PC-9 (cell line): ENCODE measurements at regions not wholly inside any gene's neighbourhood (a gene's known extent, or its start where the extent isn't known, plus 50 kb on each side); places are given as distances from the start of the nearest gene placed in this dataset.

Experiments
- BruUV-seq: library from RNA; stranded (reverse); fragments of 400-500 nt; replicated peaks from 2 replicates; lab custom pipeline; 2021; lab: Mats Ljungman, UMichigan
- CTCF ChIA-PET: fragments of 300-600 bp; sonication (Branson Sonifier 250); formaldehyde crosslinking; loops from one replicate; lab custom pipeline; 2022; ENCODE audit warnings: antibody characterized with exemption; lab: Charles Lee
- POLR2A ChIA-PET: fragments of 300-600 bp; sonication (Branson Sonifier 250); formaldehyde crosslinking; loops from one replicate; lab custom pipeline; 2022; ENCODE audit warnings: antibody characterized with exemption; ENCODE audit not compliant: unreplicated experiment; lab: Charles Lee
- DNase-seq, 2 experiments: peaks; one replicate each; pipeline versions ENCODE4 v3.0.0 to v3.0.0-alpha.2; 2015 to 2022; ENCODE audit warnings: mixed read lengths in 1 of 2
- H2AFZ ChIP-seq: fragments of 200-600 bp; sonication (generic); 2 replicates; pipeline ENCODE4 v1.8.1; 2017; ENCODE audit warnings: antibody characterized with exemption
- H3F3A ChIP-seq: fragments of 200-600 bp; sonication (generic); 2 replicates; pipeline ENCODE4 v1.8.1; 2017; ENCODE audit warnings: antibody characterized with exemption, mild to moderate bottlenecking, low read depth; ENCODE audit not compliant: insufficient read depth
- H3K27ac ChIP-seq: fragments of 200-600 bp; sonication (generic); 2 replicates; pipeline ENCODE4 v1.6.1; 2016; ENCODE audit warnings: mixed run types
- H3K27me3 ChIP-seq: fragments of 200-600 bp; sonication (generic); 2 replicates; pipeline ENCODE4 v1.6.1; 2016; ENCODE audit warnings: low read depth, mixed run types; ENCODE audit not compliant: insufficient read depth
- H3K36me3 ChIP-seq: fragments of 200-600 bp; sonication (generic); 2 replicates; pipeline ENCODE4 v1.6.1; 2016; ENCODE audit warnings: low read depth, mixed run types
- H3K4me1 ChIP-seq: fragments of 200-600 bp; sonication (generic); replicated peaks from 2 replicates; pipeline ENCODE4 v1.6.1; 2016; ENCODE audit warnings: mixed run types; ENCODE audit not compliant: insufficient read depth
- H3K4me2 ChIP-seq: fragments of 200-600 bp; sonication (generic); 2 replicates; pipeline ENCODE4 v1.6.1; 2017; ENCODE audit warnings: mixed run types
- H3K4me3 ChIP-seq: fragments of 200-600 bp; sonication (generic); 2 replicates; pipeline ENCODE4 v1.6.1; 2016; ENCODE audit warnings: mixed run types
- H3K79me2 ChIP-seq: fragments of 200-600 bp; sonication (generic); 2 replicates; pipeline ENCODE4 v1.6.1; 2017; ENCODE audit warnings: low read depth, mixed run types
- H3K9me2 ChIP-seq: fragments of 200-600 bp; sonication (generic); 2 replicates; pipeline ENCODE4 v1.8.1; 2017; ENCODE audit warnings: mild to moderate bottlenecking; ENCODE audit not compliant: insufficient read depth
- H3K9me3 ChIP-seq: fragments of 200-600 bp; sonication (generic); 2 replicates; pipeline ENCODE4 v1.8.1; 2016; ENCODE audit warnings: low read depth; ENCODE audit not compliant: insufficient read depth
- H4K20me1 ChIP-seq: fragments of 200-600 bp; sonication (generic); 2 replicates; pipeline ENCODE4 v1.8.1; 2017; ENCODE audit not compliant: insufficient read depth
- EZH2 ChIP-seq: fragments of 200-600 bp; sonication (generic); IDR thresholded peaks from 2 replicates; pipeline ENCODE4 v1.8.0; 2017; ENCODE audit warnings: antibody characterized with exemption, low read depth
- intact Hi-C: fragments of 100-400 bp; cut with micrococcal nuclease; formaldehyde crosslinking; loops from one replicate; pipeline ENCODE4 v1.10.0; 2022; ENCODE audit not compliant: unreplicated experiment
- TF ChIP-seq, protein P1 (sequence below): fragments of 200-600 bp; sonication (generic); conservative IDR thresholded peaks from 2 replicates; pipeline ENCODE4 v1.6.1; 2017; ENCODE audit warnings: mixed run types, antibody characterized with exemption, mild to moderate bottlenecking, moderate library complexity

GRCh38 chr13:111973186-111973585 is 93.8 kb upstream of the SOX1 start:
- ChIA-PET POLR2A (no interaction called here), CTCF (no interaction called here)
- Histone ChIP-seq H3K4me2 (no peak overlapping the region), H4K20me1 (no peaks in the 10 kb centered on the region), H3K27ac (no peak overlapping the region), H2AFZ (no peak overlapping the region), H3K9me3 (peaks cover 9% of the 10 kb centered on the region), H3F3A (peaks cover 19% of the 10 kb centered on the region), H3K79me2 (no peaks in the 10 kb centered on the region), H3K4me1 (no peaks in the 10 kb centered on the region), H3K27me3 (peaks cover 82% of the 10 kb centered on the region), H3K9me2 (no peaks in the 10 kb centered on the region), H3K4me3 (no peak overlapping the region), H3K36me3 (no peaks in the 10 kb centered on the region)
- no TSS peak for BruUV-seq
- intact Hi-C loops = no loop called here
- DNase-seq = no peak
- TF ChIP-seq EZH2 = no peak
- TF ChIP-seq, protein P1, sequence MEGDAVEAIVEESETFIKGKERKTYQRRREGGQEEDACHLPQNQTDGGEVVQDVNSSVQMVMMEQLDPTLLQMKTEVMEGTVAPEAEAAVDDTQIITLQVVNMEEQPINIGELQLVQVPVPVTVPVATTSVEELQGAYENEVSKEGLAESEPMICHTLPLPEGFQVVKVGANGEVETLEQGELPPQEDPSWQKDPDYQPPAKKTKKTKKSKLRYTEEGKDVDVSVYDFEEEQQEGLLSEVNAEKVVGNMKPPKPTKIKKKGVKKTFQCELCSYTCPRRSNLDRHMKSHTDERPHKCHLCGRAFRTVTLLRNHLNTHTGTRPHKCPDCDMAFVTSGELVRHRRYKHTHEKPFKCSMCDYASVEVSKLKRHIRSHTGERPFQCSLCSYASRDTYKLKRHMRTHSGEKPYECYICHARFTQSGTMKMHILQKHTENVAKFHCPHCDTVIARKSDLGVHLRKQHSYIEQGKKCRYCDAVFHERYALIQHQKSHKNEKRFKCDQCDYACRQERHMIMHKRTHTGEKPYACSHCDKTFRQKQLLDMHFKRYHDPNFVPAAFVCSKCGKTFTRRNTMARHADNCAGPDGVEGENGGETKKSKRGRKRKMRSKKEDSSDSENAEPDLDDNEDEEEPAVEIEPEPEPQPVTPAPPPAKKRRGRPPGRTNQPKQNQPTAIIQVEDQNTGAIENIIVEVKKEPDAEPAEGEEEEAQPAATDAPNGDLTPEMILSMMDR = no peak

DNA sequence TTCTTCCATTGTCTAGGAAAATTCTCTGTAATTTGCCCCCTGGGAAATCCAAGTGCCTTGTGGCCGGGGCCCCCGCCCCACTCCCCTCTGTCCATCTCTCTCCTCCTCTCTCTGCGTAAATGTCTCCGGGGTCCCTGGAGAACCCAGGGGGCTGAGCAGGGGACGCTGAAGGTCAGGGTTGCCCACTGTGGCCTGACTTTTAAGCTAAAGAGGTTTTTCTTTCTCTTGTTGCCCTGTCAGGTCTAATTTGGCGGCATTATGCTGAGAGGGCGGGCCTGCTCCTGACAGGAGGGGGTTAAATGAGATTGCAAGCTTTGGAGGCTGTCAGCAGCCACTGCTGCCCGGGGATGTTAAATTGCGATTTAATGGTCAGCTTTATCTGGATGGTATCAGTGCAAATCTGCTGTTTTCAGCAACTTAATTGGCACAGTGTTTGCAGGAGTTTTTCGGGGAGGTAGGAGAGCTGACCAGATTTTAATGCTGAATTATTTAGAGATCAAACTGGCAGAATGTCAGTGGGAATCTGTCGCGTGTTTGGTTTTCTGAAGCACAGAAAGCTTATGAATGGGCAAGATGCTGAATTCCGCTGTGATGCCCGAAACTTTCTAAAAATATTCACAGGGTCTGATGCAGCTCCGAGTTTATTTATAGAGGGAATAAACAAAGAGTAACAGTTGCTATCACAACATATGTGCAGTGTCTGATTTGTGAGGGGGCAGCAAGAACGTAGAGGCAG is 93.2 kb upstream of the SOX1 start:
- Histone ChIP-seq H4K20me1 (no peaks in the 10 kb centered on the region), H3K4me1 (no peaks in the 10 kb centered on the region), H3K36me3 (no peaks in the 10 kb centered on the region), H3K27me3 (peaks cover 82% of the 10 kb centered on the region), H3K9me2 (no peaks in the 10 kb centered on the region), H3K4me3 (no peak overlapping the region), H3K9me3 (peaks cover 9% of the 10 kb centered on the region), H3K27ac (no peak overlapping the region), H3K79me2 (no peaks in the 10 kb centered on the region), H2AFZ (no peak overlapping the region), H3K4me2 (no peak overlapping the region), H3F3A (peaks cover 19% of the 10 kb centered on the region)
- intact Hi-C loops = no loop called here
- TF ChIP-seq EZH2 = no peak
- TF ChIP-seq, protein P1 = no peak
- DNase-seq = no peak
- ChIA-PET POLR2A (no interaction called here), CTCF (no interaction called here)
- no TSS peak for BruUV-seq

DNA sequence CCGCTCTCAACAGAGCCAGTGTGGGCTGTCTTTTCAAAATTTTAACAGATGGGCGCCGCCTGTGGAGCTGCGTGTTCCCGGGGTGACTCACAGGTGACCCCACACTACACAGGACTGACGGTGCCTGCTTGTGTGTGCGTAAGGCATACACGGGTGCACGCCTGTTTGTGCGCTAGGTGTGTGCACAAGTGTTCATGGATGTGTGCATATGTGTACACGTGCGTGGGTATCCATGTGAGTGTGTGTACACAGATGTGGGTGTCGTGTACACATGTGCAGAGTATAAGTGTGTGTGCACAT is 92.7 kb upstream of the SOX1 start:
- intact Hi-C loops = no loop called here
- no peak for TF ChIP-seq EZH2
- TF ChIP-seq, protein P1 = no peak
- DNase-seq = no peak

More for the DNA sequence above, 92.7 kb upstream of the SOX1 start:
- H2AFZ ChIP-seq = no peak overlapping the region
- H3K27ac ChIP-seq = no peak overlapping the region
- POLR2A ChIA-PET = no interaction called here
- CTCF ChIA-PET = no interaction called here
- H3K79me2 ChIP-seq = no peaks in the 10 kb centered on the region
- no peaks in the 10 kb centered on the region for H3K4me1 ChIP-seq
- H3K4me3 ChIP-seq = no peak overlapping the region
- no TSS peak for BruUV-seq
- H3K36me3 ChIP-seq = no peaks in the 10 kb centered on the region
- H4K20me1 ChIP-seq = no peaks in the 10 kb centered on the region
- H3K27me3 ChIP-seq = peaks cover 82% of the 10 kb centered on the region
- H3F3A ChIP-seq = peaks cover 19% of the 10 kb centered on the region
- no peak overlapping the region for H3K4me2 ChIP-seq
- H3K9me2 ChIP-seq = no peaks in the 10 kb centered on the region
- peaks cover 9% of the 10 kb centered on the region for H3K9me3 ChIP-seq
